ENCODE measurements at regions not wholly inside any gene's neighbourhood (a gene's known extent, or its start where the extent isn't known, plus 50 kb on each side); places are given as distances from the start of the nearest gene placed in this dataset.
A peak's percentile ranks its signal among the peaks of the same experiment; 100 is the strongest.

DNA sequence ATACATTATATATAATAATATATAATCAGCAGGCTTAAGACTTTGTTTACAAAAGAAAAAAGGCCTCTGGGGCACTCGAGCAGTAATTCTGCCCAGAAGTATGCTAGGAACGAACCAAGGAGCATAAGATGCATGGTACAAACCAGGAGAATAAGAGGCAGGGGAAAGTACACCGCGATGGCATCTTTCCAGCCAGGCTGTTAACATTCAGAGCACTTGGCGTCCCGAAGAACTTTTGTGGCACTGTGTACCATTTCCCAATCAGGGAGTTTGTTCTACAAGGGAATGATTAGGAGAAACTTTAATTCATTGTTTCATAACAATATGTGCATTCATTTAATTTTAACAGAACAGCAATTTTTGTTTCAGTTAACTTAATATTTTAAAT lies 125.1 kb downstream of the WT1 start:
- peak in 1 of 42 donors; percentile 45 for DNase-seq
- intact Hi-C loops (cut with DNase I) = no loop called here

DNA sequence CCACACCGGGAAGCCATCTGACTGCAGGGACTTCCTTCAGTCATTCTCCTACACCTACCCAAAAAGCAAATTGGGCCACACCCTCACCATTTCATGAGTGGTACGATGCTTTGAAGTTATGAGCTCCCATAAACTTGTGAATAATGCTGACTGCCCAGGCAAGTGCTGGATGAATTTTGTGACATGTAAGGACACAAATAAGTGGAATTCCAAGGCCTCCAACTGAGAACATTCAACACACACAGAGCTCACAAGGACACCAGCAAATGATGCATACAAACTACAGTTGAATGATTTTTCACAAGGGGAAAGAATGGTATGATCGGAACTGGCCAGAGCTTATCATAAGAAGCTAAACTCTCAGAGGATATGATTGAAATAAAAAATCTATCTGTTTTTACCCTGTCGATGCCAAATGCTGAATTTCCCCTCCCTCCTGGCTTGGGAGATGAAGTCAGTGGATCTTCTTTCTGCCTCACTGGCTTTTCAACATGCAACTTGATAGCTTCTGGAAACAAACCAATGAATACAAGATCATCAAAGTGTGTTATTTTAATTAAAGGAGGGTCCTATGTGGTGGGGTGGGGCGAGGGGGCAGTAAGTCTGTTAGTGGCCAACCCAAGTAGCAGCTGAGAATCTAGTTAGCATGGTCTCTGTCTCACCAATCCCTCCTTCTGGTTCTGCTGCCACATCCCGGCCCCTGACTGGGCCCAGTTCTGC lies 123.8 kb downstream of the WT1 start:
- no peak for DNase-seq
- intact Hi-C loops (cut with DNase I) = no loop called here

DNA sequence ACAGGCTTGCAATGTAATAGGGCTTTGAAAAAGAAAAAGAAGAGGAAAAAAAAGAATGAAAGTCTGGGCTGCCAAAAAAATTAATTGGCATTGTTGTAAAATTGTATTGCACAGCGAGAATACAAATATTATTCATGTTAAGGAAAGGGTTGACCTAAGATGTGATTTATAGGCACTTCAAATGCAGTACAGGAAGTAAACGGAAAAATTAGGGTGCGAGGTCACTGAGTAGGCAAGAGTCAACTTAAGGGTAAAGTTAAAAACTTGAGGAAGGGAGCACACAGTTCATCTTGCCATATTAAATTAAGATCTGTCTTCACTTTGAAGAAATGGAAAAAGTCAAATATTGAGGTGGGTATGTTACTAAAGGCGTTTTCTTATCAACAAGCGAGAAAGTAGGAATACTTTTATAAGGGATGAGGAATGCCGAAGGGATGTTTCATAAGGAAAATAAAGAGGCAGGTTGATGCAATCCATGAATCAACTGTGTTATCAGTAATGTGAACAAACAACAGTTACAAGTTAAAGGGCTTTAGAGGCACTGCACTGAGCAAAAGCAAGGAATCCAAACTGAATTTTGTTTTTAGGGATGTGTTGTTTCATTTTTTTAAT lies 123.0 kb downstream of the WT1 start:
- intact Hi-C loops (cut with DNase I) = no loop called here
- no peak for DNase-seq

DNA sequence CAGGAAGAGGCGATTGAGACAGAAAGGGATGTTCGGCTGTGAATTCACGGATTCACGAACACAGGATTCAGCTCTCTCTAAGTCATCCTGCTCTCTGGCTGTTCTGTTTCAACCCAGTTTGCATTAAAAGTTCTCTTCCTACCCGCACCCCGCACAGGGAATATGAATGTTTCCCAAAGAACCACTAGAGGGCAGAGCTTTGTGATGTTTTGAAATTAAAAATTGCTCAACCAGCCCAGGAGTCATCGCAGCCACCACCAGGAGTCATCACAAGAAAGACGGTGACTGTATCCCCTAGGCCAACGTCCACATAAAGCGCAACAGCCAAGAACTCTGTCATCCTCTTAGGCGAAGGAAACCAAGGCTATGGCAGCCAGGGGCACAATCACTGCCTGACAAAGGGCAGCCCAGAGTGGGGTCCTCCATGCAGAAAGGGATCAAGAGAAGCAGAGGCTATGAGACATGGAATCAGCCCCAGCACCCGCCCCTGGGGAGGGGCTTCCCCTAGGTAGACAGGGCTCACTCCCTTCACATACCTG lies 122.4 kb downstream of the WT1 start:
- intact Hi-C loops (cut with DNase I) = no loop called here
- DNase-seq = peak in 31 of 42 donors; percentile 9 to 65 (median 37)

DNA sequence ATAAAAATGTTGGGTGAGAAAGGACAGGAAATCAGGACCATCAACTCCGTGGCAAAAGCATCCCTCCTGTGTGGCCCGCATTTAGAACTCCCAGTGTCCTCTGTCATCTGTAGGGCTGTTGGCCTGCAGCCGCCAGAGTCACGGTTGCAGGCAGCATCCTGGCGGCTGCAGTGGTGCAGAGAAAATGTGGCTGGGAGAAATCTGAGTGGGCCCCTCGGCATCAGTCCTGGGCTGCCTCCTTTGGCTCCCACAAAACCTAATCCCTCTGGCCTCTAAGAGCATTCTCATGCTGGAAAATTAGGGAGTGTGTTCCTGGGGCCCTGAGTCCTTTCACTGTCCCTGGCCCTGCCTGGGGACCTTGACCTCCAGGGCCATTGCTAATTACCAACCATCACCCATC lies 121.9 kb downstream of the WT1 start:
- no peak for DNase-seq
- intact Hi-C loops (cut with DNase I) = no loop called here

DNA sequence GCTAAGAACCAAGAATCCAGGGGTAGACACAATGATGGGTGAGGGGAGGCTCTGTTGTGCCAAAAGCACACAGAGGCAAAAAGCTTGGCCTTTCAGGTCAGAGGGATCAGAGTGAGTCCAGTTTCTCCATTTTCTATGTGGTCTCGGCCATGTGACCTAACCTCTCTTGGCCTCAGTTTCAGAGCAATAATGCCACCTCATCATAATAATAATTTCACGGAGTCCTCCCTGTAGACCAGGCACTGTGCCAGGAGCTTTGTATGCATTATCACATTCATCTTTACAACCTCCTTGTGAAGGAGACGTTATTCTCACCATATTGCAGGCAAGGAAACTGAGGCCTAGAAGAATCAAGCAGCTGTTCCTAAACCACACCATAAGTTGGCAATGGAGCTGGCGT lies 120.2 kb downstream of the WT1 start:
- intact Hi-C loops (cut with DNase I) = no loop called here
- no peak for DNase-seq

DNA sequence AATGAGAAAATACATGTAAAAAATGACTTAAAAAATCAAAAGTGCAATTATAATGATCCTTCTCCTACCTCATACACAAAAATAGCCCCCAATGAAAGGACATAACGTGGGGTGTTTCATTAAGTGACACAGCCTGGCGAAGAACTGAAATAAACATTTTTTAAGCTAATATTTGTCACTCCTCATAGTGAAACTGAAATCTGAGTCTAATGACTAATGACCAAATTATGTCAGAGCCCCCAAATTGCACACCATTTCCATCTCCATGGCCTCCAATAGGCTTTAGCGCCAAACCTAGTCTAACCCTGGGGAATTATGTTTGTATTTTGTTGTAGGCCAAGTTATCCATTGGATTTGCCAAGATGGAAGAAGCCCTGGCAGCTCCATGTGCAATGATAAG lies 119.1 kb downstream of the WT1 start:
- DNase-seq = no peak

DNA sequence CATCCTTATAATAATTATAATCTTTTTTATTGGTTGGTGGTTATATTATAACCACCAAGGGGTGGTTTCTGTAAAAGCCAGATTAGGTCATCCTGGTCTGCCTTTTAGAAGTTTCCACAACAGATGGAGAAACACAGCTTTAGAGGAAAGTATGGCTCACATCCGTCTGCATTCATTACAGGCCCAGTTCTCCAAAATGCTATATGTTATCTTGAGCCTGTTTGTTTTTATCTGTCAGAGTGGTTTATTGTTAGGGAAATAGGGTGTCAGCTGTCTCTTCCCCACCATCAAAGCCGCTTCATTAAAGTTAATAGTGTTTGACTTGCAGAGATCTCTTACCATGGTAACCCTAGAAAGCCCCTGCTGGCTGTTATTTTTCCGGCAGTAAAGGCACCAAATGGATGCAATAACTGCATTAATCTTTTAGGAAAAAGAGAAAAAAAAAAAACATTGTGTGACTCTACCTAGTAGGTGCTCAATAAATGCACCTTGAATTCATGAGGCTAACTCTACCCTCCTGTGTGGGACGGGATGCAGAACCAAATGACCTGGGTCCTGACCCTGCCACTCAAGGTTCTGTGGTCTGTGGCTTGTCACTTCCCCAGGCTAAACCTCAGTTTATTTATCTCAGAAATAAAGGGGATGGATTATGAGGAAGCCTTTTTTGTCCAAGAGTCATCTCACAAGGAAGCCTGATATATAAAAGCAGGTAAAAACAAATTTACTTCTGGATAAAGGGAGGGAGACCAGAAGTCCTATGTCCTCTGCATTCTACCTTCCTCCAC lies 118.3 kb downstream of the WT1 start:
- intact Hi-C loops (cut with DNase I) = no loop called here
- no peak for DNase-seq

More for the DNA sequence above, 119.1 kb downstream of the WT1 start:
- intact Hi-C loops (cut with DNase I) = no loop called here

DNA sequence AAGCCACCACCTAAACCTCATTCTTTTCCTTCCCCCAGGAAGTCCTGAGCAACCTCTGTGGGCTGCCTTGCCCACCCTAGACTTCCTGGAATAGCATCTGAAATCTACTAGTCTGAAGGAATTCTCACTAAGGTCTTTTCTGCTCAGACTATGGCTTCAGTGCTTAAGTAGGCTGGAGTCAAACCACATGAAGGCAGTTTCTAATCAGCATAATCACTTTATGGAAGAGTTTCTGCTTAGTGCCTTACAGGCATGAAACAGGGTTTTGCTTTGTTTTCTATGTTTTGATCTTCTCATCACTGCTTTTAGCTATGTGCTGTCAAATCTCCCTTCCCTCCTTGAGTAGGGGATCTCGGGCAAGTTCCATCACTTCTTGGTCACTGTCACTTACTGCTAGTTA lies 117.7 kb downstream of the WT1 start:
- DNase-seq = no peak
- intact Hi-C loops (cut with DNase I) = no loop called here

DNA sequence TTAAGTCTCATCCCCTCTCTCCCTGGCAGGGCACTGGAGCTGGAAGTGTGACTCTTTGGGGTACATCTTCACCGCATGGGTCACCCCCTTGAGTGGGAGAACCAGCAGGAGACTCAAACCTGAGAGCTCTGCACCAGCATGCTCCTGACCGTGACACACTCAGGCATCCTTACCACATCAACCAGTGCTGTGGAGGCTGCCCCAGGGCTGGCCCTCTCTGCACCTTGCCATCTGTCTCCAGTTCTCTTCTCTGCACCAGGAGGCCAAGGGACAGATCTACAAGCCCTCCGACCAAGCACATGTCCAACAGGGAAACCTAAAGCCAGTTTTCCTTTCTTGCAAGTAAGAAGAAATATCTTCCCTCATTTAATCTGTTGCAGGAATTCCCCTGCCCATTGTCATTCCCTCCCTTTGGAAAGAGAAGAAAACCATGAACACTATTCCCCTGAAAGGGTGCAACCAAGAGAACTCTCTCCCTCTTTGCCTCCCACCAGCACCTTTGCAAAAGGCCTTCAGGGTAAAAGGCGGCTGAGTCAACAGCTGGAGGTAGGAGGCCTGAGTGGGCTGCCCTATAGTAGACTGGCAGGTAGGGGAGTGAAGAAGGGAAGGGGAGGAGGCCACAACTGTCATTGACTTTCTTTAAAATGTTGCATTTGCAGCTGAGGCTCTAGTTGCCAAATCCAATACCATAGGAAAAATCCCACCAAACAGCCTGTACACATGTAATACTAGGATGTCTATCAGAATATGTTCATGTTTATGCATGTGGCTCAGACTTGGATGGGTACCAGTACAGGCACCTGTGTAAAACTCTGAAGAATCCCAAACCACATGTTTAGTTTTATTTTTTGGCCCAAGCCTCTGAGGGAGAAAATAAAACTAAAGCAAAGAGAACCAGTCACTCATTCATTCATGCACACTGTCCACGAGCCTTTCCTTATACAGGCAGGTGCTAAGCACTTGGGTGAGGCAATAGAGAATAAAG lies 117.0 kb downstream of the WT1 start:
- intact Hi-C loops (cut with DNase I) = no loop called here
- DNase-seq = peak in 36 of 42 donors; percentile 17 to 91 (median 56)

DNA sequence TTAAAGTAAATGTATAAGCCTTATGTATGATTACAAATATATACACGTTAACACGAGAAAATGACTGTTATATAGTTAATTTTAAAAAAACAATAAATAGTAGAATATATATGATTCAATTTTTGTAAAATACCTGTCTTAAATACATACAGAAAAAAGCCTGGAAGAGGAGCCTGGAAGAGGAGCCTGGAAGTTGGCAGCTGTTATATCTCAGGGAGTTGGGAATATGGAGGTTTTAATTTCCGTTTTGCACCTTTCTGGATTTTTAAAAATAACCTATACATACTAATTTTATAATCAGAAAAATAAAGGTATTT lies 111.6 kb downstream of the WT1 start:
- DNase-seq = no peak
- intact Hi-C loops (cut with DNase I) = no loop called here

DNA sequence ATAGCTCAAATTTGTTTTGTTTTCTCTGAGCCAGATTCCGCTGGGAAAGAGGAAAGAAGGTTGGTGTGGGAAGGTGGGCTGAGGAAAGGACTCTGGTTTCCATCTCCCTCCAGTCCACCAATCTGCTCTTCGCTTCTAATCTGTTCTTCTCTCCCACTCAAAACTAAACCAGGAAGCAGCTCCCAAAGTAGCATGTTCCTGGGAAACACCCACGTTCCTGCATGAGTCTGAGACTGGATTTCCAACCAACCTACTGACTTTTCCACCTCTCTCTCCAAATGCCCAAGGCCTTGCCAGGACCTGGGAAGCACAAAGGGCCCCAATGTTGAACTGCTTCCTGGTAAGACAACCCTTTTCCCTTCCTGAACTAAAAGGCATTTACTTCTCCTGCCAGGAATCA lies 110.2 kb downstream of the WT1 start:
- no peak for DNase-seq
- intact Hi-C loops (cut with DNase I) = no loop called here

DNA sequence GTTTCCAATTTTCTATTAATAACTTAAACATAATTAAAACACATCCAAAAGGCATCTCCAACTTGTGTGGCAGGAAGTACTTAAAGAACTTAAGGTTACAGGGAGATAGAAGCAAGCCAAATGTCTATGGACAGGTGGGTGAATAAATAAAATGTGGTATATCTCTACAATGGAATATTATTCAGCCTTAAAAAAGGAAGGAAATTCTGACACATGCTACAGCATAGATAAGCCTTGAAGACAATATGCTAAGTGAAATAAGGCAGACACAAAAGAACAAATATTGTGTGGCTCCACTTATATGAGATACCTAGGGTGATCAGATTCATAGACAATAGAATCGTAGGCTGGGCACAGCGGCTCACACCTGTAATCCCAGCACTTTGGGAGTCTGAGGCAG lies 109.6 kb downstream of the WT1 start:
- intact Hi-C loops (cut with DNase I) = no loop called here
- no peak for DNase-seq

DNA sequence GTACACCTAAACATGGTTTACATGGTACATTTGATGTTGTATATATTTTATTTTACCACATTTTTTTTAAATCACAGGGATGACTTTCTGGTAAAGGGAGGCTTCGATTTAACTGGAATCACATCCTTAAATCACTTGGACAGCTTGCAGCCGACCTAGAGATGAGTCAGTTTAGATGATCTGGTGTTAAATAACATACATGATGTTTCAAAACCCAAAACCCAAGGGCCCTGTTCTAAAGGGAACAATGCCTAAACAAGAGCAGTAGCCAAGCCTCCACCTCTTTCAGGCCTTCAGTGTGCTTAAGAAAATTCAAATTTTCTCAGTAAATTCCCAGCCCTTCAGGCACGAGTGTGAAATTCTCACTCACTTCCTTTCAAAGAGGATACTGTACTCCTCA lies 108.8 kb downstream of the WT1 start:
- DNase-seq = no peak
- intact Hi-C loops (cut with DNase I) = no loop called here

DNA sequence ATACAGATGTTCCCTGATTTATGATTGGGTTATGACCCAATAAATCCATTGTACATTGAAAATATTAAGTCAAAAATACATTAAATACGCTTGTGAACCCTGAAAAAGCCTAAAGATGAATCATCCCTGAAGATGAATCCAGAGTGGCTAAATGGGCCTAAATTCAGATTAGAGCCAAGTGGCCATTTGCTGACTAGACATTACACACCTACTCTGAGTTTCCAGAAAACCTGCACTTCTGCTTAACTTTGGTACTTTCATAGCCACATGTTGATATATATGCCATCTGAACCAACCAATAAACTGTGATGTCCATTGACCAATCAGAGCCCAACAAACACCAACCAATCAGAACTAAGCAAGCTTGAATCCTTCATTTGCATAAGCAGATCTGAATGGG lies 106.9 kb downstream of the WT1 start:
- intact Hi-C loops (cut with DNase I) = no loop called here
- DNase-seq = no peak

DNA sequence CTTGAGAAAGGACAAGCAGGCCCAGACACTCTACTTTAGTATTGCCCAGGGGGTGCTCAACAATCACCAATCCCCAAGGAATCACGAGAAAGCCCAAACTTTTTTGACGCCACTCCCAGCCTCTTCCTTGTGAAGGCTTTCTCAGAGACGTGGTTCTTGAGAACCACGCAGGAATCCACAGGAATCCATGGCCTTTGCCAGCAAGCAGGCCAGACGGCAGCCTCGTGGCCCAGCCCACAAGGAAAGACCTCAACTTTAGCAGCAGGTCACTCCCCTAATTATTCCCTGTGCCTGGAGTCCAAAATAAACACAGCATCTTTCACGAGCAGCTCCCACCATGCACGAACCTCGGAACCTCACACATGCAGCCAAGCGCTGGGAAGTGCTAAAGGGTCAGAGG lies 104.2 kb downstream of the WT1 start:
- DNase-seq = no peak
- intact Hi-C loops (cut with DNase I) = no loop called here

DNA sequence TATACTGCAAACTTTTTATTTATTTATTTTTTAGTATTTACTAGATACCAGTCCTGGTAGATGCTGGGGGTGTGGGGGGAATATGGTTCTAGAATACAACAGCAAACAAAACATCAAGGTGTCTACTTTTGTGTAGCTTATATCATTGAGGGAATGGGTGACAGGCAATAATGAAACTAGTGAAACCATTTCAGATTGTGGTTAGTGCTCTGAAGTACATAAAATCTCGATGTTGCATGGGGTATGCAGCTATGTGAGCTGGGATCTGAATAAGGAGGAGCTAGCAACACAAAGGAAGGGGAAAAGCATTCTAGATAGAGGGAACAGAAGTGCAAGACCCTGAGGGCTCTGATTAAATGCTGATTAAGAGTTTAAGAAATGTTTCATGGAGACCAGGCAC lies 103.5 kb downstream of the WT1 start:
- no peak for DNase-seq
- intact Hi-C loops (cut with DNase I) = no loop called here

DNA sequence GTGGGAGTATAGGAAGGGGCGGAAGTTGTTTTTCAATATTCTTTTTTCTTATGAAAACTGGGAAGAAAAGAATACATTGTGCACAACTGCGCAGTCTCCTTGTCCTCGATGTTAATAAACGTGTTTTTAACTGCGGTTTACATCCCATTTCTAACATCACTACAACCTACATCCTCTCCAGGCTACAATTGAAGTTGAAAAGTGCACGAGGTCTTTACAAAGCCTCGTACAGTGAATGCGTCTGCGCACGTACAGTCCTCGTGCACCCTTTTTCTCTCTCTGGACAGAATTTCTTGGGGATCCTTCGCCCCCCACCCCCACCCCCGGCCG lies 102.4 kb downstream of the WT1 start:
- intact Hi-C loops (cut with DNase I) = no loop called here

DNA sequence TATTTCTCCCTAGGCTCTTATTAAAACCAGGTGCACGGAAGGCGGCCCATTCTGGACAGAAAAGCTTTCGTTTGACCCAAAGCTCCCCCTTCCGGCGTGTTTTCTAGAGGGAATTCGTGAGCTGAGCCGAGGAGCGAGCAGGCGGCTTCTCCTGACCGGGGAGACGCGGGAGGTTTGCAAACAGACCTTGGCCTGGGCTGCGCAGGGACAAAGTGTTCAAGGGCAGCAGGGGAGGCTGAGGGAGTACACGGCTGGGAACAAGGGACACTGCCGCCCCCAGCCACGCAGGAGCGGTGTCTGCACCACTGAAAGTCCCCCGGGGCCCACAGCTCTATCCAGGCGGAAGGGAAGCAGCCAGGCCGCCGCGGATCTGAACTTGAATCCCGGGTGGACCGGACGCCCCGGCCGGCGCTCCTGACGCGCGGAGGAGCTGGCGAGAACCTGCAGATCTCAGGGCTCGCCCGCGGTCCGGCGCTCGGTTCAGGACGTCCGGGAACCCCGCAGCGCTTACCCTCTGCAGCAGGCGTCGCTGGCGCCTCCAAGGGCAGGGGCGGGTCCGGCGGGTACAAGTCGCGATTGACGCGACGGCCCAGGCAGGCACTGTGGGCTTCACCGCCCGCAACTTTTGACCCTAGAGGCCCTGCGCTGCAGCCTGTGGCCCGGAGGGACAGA lies 101.9 kb downstream of the WT1 start:
- intact Hi-C loops (cut with DNase I) = no loop called here
- peak; percentile 16 to 88 (median 69) for DNase-seq

More for the DNA sequence above, 102.4 kb downstream of the WT1 start:
- DNase-seq = peak in 1 of 42 donors; percentile 2
